ENCODE measurements at regions not wholly inside any gene's neighbourhood (a gene's known extent, or its start where the extent isn't known, plus 50 kb on each side); places are given as distances from the start of the nearest gene placed in this dataset.

GRCh38 chr2:215793747-215794595, 219.4 kb downstream of the MREG start (continued):
- no peak for TF ChIP-seq NFAT5 (CRISPR knock-in tag; IDR thresholded peaks at IDR 0.05)
- peak; percentile 97 for TF ChIP-seq FOXA3 (CRISPR knock-in tag; IDR thresholded peaks at IDR 0.05)
- no peak for TF ChIP-seq SP4 (CRISPR knock-in tag; IDR thresholded peaks at IDR 0.05)
- 0 out of 2 replicates have a peak, but pooled peaks have one; percentile 48 for TF ChIP-seq E2F1 (CRISPR knock-in tag; IDR thresholded peaks at IDR 0.05)
- no peak for TF ChIP-seq NR1H2 (CRISPR knock-in tag; IDR thresholded peaks at IDR 0.05; ENCODE audit: borderline replicate concordance, low read depth)
- TF ChIP-seq ZSCAN5A (CRISPR knock-in tag; IDR thresholded peaks at IDR 0.05; ENCODE audit: borderline replicate concordance), result peak; percentile 94; the same call in 1 of the 2 replicates
- TF ChIP-seq SKIL (CRISPR knock-in tag; IDR thresholded peaks at IDR 0.05; ENCODE audit: borderline replicate concordance), result peak; percentile 86
- no peak for TF ChIP-seq ZNF30 (CRISPR knock-in tag; IDR thresholded peaks at IDR 0.05)
- TF ChIP-seq ZNF24 (IDR thresholded peaks at IDR 0.05), result peak; percentile 76
- no peak for TF ChIP-seq SNRNP70 (IDR thresholded peaks at IDR 0.05; ENCODE audit: low read depth, low read length)
- TF ChIP-seq ZBTB7B (CRISPR knock-in tag; IDR thresholded peaks at IDR 0.05), result peak; percentile 62
- peak; percentile 62 for TF ChIP-seq SKI (IDR thresholded peaks at IDR 0.05; ENCODE audit: partially characterized antibody)
- TF ChIP-seq ZNF431 (CRISPR knock-in tag; IDR thresholded peaks at IDR 0.05; ENCODE audit: borderline replicate concordance, low read depth), result peak; percentile 62; the same call in 1 of the 2 replicates
- no peak for TF ChIP-seq TCF12 (IDR thresholded peaks at IDR 0.05)
- TF ChIP-seq TCF12 (CRISPR knock-in tag; IDR thresholded peaks at IDR 0.05), result peak; percentile 98
- peak; percentile 92 for TF ChIP-seq ZBTB20 (CRISPR knock-in tag; IDR thresholded peaks at IDR 0.05; ENCODE audit: borderline replicate concordance, low read depth)
- no peak; the same call in 1 of the 2 replicates for TF ChIP-seq ZNF569 (CRISPR knock-in tag; IDR thresholded peaks at IDR 0.05; ENCODE audit: borderline replicate concordance)
- peak; percentile 93; the same call in 1 of the 2 replicates for TF ChIP-seq RXRB (CRISPR knock-in tag; IDR thresholded peaks at IDR 0.05; ENCODE audit: borderline replicate concordance)
- TF ChIP-seq HOXA7 (CRISPR knock-in tag; IDR thresholded peaks at IDR 0.05), result no peak

Data from HepG2 (cell line).